ENCODE measurements at regions not wholly inside any gene's neighbourhood (a gene's known extent, or its start where the extent isn't known, plus 50 kb on each side); places are given as distances from the start of the nearest gene placed in this dataset.

DNA sequence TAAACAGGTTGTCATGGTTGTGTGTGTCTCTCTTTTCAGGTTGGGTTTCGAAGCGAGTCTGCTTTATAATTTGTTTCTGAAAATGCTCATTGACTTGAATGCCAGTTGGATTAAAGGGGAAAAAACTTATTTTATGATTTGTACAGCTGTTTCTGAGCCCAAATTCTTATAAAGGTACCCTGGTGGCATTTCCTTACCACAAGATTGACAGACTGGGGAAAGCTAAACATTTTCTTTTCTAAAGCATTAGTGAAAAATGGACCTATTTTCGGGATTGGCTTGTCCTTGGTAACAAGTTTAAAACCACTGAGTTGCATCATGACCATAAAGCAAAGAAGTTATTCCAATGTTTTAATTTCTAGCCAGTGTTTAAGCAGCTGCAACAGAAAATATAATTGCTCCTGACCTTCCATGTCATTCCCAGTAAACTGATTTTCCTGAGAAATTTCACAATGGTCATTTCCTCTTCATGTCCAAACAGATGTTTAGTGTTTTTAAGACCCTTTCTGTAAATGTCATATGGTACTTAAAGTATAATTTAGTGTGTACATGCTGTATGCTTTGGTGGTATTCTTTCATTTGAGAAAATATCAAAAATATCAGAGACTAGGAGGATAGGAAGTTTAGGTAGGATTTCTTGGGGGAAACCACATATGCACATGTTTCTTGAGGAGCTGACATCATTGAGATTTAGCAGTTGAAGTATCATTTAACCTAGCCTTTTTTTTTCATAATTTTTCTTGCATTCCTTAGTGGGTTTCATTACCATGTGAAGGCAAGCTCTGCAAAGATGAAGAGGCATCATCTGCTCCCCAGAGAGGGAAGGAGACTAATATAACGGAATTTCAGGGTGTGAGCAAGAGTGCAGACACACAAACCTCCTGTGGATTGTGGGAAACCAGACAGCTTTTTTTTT is 667.1 kb upstream of the RGMB start:
- no peaks in the 10 kb centered on the region for H3K4me1 Mint-ChIP-seq (ENCODE audit: unreplicated experiment)
- H3K36me3 Mint-ChIP-seq, result no peaks in the 10 kb centered on the region
- H3K4me3 Mint-ChIP-seq, result no peak overlapping the region
- DNase-seq (ENCODE audit: extremely low spot score, unreplicated experiment), result no peak
- H3K27me3 Mint-ChIP-seq, result no peaks in the 10 kb centered on the region
- no peak overlapping the region for H3K27ac Mint-ChIP-seq
- TF ChIP-seq, protein P1, sequence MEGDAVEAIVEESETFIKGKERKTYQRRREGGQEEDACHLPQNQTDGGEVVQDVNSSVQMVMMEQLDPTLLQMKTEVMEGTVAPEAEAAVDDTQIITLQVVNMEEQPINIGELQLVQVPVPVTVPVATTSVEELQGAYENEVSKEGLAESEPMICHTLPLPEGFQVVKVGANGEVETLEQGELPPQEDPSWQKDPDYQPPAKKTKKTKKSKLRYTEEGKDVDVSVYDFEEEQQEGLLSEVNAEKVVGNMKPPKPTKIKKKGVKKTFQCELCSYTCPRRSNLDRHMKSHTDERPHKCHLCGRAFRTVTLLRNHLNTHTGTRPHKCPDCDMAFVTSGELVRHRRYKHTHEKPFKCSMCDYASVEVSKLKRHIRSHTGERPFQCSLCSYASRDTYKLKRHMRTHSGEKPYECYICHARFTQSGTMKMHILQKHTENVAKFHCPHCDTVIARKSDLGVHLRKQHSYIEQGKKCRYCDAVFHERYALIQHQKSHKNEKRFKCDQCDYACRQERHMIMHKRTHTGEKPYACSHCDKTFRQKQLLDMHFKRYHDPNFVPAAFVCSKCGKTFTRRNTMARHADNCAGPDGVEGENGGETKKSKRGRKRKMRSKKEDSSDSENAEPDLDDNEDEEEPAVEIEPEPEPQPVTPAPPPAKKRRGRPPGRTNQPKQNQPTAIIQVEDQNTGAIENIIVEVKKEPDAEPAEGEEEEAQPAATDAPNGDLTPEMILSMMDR (conservative IDR thresholded peaks at IDR 0.05), result no peak
- H3K9me3 Mint-ChIP-seq, result no peaks in the 10 kb centered on the region

DNA sequence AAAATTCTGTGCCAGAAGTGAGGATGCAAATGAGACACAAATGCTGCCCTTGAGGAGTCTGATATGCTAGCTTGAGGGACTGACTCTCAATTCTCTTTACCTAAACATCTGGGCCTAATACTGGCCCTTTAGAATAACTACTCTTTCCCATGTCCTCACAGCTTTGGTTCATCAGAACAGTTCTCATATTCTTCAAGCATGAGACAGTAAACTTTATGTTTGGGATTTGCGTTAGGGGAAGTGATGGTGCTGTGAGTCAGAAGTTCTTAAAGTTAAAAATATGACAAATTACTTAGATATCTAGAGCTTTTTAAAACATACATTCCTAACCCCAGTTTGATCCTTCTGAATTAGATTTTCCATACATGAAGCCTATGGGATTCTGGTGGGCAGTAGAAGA is 665.0 kb upstream of the RGMB start:
- Mint-ChIP-seq H3K36me3 (no peaks in the 10 kb centered on the region), H3K4me3 (no peak overlapping the region), H3K4me1 (ENCODE audit: unreplicated experiment) (no peaks in the 10 kb centered on the region), H3K9me3 (no peaks in the 10 kb centered on the region), H3K27ac (no peak overlapping the region), H3K27me3 (no peaks in the 10 kb centered on the region)
- TF ChIP-seq, protein P1 (conservative IDR thresholded peaks at IDR 0.05), result no peak
- no peak for DNase-seq (ENCODE audit: extremely low spot score, unreplicated experiment)

DNA sequence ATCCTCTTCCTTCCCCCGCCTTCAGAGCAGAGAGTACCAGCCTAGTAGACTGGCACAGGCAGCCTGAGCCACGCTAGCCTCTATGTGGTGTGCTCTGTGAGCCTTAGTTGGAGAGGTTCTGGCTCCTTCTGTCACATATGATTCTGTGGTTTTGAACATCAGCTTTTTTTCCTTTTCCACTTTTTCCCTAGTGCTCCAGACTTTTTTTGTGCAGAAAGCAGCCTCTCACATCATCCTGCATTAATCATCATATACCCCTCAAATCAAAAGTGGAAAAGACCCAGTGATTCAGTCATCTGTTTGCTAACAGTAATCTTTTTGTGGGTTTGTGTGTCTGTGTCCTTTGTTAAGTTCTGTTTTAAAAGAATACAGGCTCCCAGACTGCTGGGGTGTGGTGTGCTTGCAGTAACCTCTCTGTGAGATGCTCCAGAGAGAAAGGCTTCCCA is 663.9 kb upstream of the RGMB start:
- Mint-ChIP-seq H3K27ac (no peak overlapping the region), H3K9me3 (no peaks in the 10 kb centered on the region), H3K4me3 (no peak overlapping the region), H3K27me3 (no peaks in the 10 kb centered on the region), H3K4me1 (ENCODE audit: unreplicated experiment) (no peaks in the 10 kb centered on the region), H3K36me3 (no peaks in the 10 kb centered on the region)
- TF ChIP-seq, protein P1 (conservative IDR thresholded peaks at IDR 0.05), result no peak
- DNase-seq (ENCODE audit: extremely low spot score, unreplicated experiment), result no peak

DNA sequence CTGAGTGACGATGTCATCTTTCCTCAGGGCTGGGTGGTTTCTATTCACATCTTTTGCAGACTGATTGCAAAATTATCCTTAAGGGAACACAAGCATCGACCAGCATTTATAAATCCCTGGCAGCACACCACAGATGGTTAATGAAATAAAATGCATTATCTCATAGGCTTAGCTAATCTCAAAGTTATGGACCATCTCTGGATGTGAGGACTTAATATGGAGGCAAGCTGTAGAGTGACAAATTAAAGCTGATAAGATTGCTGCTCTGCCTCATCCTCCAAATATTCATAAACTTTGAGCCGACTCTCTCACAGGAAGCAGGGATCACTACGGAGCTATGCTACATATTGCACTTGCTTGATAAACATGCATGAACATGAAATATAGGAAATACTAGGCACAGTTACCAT is 663.2 kb upstream of the RGMB start:
- TF ChIP-seq, protein P1 (conservative IDR thresholded peaks at IDR 0.05), result no peak
- Mint-ChIP-seq H3K4me1 (ENCODE audit: unreplicated experiment) (no peaks in the 10 kb centered on the region), H3K9me3 (no peaks in the 10 kb centered on the region), H3K4me3 (no peak overlapping the region), H3K27ac (no peak overlapping the region), H3K36me3 (no peaks in the 10 kb centered on the region), H3K27me3 (no peaks in the 10 kb centered on the region)
- no peak for DNase-seq (ENCODE audit: extremely low spot score, unreplicated experiment)

DNA sequence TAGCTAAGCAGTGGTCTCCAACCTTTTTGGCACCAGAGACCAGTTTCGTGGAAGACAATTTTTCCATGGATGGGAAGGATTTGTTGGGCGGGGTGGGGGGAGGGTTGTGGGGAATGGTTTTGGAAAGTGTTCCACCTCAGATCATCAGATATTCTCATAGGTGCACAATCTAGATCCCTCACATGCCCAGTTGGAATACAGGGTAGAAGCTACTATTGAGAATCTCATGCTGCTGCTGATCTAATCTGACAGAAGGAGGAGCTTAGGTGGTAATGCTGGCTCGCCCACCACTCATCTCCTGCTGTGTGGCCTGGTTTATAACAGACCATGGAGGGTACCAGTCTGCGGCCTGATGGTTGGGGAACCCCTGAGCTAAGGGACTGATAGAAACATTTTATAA is 662.7 kb upstream of the RGMB start:
- no peaks in the 10 kb centered on the region for H3K9me3 Mint-ChIP-seq

More for the DNA sequence above, 662.7 kb upstream of the RGMB start:
- H3K27ac Mint-ChIP-seq, result no peak overlapping the region
- H3K27me3 Mint-ChIP-seq, result no peaks in the 10 kb centered on the region
- DNase-seq (ENCODE audit: extremely low spot score, unreplicated experiment), result no peak
- TF ChIP-seq, protein P1 (conservative IDR thresholded peaks at IDR 0.05), result no peak
- H3K4me1 Mint-ChIP-seq (ENCODE audit: unreplicated experiment), result no peaks in the 10 kb centered on the region
- H3K36me3 Mint-ChIP-seq, result no peaks in the 10 kb centered on the region
- no peak overlapping the region for H3K4me3 Mint-ChIP-seq
